ENCODE measurements at regions not wholly inside any gene's neighbourhood (a gene's known extent, or its start where the extent isn't known, plus 50 kb on each side); places are given as distances from the start of the nearest gene placed in this dataset.

DNA sequence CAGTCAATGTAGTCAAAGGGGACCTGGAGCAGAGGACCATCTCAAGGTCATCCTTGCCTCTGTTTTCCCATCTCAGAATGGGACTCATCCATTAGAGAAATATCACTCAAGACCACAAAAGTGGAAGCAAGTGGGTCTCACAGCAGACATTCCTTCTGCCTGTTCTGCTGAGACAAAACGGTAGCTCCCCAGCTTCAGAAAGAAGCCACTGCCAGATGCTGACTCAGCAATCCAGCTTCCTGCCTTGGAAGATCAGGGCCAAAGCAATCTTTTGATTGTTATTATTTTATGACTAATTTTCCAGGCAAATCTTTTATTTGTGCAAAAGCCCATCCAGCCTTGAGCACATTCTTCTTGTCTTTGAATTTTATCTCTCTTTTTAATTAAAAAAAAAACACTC is 86.8 kb downstream of the CCT6B start:
- no peak for DNase-seq (ENCODE audit: low spot score)

DNA sequence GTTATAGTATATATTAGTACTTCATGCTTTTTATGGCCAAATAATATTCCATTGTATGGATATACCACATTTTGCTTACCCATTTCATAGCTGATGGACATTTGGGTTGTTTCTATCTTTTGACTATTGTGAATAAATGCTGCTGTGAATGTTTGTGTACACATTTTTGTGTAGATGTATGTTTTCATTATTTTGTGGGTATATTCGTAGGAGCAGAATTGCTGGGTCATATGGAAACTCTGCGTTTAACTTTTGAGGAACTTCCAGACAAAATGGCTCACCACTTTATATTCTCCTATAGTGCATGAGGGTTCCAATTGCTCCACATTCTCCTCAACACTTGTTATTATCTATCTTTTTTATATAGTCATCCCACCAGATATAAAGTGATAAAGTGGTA is 88.6 kb downstream of the CCT6B start:
- no peak for DNase-seq (ENCODE audit: low spot score)

DNA sequence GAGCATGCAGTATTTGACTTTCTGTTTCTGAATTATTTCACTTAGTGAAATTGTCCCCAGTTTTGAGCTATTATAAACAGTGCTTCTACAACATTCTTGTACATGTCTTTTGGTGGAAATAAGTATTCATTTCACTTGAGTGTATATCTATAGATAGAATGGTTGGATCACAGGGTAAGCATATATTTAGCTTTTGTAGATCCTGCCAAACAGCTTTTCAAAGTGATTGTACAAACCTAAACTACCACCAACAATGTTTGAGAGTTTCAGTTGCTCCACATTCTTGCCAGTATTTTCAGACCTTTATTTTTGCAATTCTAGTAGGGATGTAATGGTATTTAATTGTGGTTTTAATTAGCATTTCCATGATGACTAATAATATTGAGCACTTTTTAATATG is 91.6 kb downstream of the CCT6B start:
- DNase-seq (ENCODE audit: low spot score) = no peak

DNA sequence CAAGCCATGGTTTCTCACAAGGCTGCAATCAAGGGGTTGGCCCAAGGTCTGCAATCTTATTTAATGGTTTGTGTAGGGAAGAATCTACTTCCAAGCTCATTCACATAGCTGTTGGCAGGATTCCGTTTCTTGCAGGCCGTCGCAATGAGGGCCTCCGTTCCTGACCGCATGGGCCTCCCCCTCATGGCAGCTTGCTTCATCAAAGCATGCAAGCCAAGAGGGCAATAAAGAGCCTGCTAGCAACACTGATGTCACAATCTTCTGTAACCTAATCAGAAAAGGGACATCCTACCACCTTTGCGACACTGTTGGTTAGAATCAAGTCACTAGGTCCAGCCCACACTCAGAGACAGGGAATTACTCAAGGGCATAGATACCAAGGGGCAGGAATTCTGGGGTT is 95.5 kb downstream of the CCT6B start:
- DNase-seq (ENCODE audit: low spot score) = no peak

DNA sequence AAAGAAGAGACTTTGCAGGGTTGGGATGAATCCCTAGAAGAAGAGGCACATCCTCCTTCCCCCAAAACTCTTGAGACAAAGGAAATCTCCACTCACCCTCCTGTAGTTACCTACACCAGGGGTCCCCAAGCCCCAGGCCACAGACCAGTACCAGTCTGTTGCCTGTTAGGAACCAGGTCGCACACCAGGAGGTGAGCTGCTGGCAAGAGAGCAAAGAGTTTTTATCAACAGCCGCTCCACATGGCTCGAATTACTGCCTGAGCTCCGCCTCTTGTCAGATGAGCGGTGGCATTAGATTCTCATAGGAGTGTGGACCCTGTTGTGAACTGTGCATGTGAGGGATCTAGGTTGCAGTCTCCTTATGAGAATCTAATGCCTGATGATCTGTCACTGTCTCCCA is 98.9 kb downstream of the CCT6B start:
- no peak for DNase-seq (ENCODE audit: low spot score)

DNA sequence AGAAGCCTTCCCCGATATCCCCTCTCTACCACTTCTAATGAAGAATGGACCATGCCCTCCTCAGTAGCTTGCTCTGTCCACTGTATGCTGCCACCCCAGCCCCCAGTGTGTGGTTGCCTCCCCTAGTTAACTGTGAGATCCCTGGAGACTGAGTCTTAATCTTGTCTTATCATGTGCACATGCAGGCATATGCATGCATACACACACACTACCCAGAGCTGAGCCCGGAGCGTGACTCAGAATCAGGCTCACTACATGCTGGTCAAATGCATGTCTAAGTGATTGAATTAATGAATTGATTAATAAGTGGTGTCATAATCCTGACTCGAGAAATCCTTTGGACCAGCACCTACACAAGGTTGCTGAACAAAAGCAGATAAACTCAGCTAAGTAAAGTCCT is 99.4 kb downstream of the CCT6B start:
- no peak for DNase-seq (ENCODE audit: low spot score)

DNA sequence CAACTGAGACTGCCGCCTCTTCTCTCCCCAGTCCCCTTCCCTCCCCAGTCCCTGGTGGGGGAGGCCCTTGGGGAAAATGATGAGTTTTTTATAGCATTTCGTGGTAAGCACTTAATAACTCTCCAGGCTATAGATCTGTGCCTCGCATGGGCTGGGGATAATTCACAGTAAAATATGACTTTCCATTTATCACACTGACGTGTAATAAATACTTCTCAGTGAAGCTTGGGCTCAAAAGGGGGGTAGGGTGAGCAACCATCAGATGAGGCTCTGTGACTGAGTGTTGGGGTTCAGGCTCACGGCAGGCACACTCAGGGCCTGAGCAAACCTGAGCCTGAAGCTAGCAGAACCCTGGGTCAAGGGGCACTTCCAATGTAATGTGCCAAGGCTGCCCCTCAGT is 101.6 kb downstream of the CCT6B start:
- DNase-seq (ENCODE audit: low spot score) = no peak

DNA sequence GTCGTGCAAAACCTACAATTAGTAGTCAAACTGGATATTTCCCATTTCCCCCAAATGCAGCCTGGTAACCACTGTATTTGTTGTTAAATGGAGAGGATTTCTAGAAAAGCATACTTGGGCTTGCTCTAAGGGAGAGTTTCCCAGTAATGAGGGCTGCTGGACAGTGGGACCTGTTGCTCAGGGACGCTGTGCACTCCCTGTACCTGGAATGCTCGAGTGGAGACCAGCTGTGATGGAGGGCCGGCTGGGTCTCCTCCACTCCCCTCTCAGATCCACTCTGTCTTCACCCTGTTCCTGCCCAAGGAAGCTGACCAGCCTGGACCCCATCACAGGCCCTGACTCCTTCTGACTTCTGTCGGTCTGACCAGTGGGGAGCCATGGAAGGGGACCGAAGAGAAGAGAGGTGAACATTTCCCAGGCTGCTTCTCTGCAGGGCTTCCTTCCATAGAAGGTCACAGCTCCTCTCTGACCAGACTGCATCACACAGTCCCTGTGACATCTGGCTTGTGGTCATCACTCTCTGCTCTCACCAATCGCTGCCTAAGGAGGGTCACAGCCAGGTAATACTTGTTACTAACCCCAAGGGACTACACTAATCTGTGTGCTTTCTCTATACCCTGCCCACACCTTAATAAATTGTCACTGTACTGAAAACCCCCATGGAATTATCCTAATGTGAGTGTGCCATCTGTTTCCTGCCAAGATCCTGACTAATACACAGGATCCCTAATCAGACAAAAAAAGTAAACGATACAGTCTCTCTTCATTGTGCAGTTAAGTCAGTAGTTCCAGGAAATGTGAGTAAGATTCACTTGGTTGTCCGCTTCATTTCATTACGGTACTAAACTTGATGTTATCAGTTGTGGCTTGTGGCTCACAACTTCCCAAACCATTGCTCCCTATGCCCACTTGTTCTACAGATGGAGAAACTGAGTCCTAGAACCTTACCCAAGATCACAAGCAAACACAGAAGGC is 102.4 kb downstream of the CCT6B start:
- DNase-seq (ENCODE audit: low spot score) = no peak

DNA sequence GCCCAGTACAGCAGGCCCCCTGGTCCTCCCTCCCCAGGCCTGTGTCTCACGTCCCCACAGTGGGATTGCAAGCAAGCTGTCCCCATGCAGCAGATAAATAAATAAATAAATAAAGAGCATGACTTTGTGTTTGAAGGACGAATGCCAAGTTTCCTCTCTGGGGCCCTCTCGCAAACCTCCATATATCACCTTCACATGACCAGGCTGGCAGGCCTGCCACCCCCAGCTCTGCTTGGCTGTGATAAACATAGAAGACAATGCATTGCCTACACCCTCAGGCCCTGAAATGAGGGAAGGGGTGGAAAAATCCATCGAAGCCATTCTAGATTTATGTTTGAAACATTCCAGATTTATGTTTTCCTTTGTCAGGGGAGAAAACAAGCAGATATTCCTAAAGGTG is 107.3 kb downstream of the CCT6B start:
- DNase-seq (ENCODE audit: low spot score) = no peak

DNA sequence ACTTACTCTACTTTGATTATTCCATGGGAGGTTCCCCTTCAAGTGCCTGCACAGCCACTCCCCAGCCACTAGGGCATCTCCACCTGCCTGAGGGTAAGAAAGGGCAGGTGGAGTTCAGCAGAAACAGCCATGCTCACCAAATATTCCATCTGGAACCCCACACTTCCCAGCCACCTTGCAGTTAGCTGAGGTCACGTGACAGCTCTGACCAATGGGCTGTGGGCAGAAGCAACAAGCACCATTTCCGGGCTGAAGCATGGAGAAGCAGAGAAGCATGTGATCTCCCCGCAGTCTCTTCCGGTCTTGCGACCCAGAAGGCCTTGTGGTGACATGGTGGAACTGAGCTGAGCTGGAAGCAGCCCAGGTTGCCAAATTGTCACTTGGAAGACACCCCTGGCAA is 108.6 kb downstream of the CCT6B start:
- no peak for DNase-seq (ENCODE audit: low spot score)

DNA sequence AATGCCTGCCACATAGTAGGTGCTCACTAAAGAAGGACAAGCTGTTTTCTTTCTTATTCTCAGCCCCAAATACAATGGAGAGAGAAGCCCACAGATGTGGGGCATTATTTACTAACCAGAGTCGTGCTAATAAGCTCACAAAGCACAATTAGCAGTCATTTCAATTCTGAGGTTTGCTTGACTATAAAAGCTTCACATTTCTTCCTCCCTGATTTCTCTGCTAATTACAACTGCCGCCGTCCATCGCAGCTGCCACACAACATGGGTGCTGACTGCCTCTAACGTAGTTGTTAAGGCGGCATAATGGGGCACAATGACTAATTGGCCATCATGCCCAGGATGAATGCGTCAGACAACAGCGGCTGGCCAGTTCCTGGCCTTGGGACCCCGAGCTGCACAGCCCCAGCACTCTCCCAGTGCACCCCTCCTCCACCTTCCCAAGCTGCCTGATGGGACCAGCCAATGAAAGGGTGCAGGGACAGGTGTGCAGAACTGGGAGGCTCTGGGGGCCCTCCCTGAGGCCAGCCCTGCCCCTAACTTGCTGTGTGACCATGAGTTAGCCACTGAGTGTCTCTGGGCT is 109.2 kb downstream of the CCT6B start:
- DNase-seq (ENCODE audit: low spot score) = no peak

DNA sequence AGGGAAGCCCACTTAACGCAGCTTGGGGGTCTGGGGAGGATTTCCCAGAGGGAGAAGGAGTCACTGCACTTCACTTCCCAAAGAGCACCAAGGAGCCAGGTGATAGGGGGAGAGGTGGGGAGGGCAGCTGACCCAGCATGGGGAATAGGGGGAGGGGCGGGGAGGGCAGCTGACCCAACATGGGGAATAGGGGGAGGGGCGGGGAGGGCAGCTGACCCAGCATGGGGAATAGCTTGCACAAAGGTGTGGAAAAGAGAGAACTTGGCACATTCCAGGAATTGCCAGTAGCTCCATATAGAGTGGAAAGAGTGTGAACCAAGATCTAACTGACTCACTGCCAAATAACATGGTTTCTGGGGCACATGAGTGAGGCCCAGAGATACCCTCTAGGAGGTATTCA is 110.3 kb downstream of the CCT6B start:
- no peak for DNase-seq (ENCODE audit: low spot score)

DNA sequence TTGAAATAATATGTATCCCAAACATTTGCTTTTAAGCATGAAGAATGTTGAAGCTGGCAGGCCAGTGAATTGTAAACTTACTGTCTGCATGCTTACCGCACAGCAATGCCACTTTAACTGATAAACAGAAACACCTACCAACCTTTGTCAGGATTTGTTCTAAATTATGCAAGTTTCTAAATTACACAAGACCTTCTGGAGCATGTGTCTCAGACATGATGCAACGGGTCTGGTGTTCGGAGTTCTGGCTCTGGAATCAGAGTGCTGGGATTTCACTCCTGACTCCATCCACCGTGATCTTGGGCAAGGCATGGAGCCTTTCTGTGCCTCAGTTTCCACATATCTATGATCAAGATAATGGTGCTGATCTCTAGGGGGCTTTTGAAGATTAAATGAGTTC is 111.2 kb downstream of the CCT6B start:
- DNase-seq (ENCODE audit: low spot score) = no peak

DNA sequence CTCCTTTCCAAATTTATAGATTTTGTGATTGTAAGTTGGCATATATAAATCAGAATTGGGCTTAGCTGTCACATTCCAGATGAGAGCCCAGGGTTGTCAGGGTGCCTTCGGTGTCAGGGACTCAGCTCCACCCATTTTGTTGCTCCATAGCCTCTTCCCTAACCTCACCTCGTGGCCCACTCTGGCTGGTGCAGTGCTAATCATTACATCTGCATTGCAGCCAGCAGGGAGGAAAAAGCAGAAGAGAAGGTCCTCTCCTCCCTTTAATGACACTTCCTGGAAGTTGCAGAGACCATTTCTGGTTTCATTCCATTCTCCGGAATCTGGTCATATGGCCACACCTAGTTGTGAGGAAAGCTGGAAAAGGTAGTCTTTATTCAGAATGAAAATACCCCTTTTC is 113.3 kb downstream of the CCT6B start:
- DNase-seq (ENCODE audit: low spot score) = no peak

DNA sequence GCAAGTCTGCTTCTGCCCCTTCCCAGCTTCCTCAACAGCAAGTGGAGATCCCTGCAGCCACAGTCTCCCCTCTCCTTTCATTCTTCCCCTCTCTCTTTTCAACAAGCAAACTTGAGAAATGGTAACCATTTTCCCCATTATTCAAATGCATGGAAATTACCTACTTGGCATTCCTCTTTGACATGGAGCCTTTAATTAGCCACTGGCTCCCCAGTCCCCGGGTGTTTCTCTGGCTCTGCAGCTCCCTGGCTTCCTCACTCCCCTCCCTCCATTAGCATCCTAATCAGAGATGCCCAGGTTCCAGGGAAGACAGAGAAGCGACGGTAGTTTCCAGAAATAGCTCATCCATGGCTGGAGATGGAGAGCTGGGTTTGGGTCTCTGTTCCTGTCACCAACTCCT is 116.0 kb downstream of the CCT6B start:
- no peak for DNase-seq (ENCODE audit: low spot score)

DNA sequence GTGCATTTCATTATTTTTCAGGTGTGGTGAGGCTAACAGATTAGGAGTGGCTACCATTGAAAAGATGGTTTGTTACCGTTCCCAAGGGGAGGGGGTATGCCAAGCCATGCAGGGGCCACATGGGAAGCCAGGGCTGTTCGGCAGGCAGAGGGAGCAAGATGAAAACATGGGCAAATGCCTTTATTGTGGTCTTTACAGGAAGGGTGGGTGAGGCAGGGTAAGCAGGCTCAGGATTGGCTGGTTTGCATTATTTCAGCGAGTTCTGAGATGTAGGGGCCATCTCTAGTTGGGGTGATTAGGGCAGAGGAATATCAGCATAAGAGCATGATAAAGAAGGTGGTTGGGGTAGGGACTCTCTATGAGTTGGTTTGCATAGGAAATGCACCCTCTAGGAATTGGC is 117.6 kb downstream of the CCT6B start:
- no peak for DNase-seq (ENCODE audit: low spot score)

DNA sequence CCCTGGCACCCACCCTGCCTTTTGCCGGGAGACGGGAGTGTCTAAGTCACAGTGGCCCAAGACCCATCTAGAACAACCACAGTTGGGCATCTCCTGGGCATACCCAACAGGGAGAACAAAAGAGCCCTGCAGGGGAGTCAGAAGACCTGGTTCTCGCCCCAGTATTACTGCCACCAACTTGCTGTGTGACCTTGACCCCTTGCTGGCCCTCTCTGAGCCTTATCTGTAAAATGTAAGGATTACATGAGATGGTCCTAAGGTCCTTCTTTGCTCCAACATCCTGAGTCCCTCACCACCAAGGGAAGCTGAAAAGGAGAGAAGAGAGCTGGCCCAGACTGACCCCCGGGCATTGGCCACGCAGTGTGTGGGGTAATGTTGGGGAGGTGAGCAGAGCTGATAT is 119.0 kb downstream of the CCT6B start:
- DNase-seq (ENCODE audit: low spot score) = no peak

DNA sequence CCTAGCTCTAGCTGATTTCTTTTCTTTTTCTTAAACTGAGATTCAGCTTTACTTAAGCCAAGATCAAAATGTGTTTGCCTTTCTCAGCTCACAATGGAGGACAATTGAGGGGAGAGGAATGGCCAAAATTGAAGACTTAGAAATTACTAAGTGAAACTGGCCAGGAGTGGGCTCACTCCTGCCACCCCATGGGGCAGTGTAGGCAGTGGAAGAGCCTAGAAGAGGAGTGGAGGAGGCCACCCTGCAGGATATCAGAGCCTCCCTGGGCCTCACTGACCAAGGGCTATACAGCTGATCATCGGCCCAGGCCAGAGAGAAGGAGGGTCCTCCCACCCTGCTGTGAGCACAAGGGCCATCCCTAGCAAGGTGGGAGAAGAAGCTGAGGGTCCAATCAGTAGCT is 119.8 kb downstream of the CCT6B start:
- no peak for DNase-seq (ENCODE audit: low spot score)

DNA sequence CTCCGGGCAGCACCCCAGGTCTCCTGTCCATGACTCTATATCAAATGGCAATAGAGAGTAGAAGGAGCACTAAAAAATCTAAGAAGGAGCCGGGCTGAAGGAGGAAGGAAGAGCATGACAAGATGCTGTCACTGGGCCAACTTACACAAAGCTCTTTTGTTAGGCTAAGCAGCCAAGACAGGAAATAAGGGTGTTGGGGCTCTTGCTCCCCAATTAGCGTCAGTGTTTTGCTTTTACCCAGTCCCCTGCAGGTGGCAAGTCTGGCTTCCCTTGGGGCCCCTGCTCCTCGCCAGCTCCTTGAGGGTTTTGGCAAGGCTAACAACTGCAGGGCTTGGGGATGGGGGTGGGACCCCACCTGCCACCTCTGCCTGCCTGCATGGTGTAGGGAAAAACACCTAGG is 120.5 kb downstream of the CCT6B start:
- DNase-seq (ENCODE audit: low spot score) = no peak

DNA sequence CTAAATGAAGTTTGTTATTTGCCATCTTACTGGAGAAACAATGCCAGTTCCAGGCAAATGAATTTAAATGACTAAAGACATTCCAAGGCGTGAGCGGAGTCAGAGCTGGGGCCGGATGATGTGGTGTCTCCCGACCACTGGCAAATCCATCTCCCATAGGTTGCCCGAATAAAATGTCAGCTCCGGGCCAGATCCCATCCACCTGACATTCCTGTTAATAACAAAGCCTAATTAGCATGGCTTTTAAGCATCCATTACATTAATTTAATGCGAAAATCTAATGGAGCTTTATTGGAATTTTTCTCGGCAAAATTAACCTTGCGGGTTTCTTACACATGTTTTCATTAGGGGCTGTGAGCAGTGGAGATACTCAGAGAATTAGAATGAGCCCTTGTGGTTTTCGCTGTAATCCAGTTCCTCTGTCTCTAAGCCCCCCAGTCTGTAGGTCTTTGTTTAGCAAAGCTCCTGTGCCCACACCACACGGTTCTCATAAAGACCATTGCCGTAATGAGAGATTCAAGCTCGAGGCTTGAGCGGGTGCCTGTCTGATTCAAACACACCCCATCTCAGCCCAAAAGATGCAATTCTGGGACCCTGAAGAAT is 123.3 kb downstream of the CCT6B start:
- DNase-seq (ENCODE audit: low spot score) = no peak

DNA sequence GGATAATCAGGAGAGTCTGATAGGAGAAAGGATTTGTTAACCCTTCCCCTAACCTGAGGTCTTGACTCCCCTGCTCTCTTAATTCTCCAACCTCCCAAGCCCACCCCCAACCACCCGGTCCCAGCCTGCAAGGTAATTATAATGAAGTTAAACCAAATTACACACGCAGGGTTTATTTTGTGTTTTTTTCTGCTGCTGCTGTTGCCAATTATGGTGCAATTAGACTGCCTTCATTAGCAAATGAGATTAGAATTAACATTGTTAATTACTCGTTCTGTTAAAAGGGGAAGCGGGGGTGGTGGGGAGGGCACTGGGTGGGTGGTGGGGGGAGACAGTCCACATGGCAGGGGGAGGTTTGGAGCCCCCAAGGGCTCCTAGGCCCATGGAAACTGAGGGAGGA is 128.9 kb downstream of the CCT6B start:
- DNase-seq (ENCODE audit: low spot score) = no peak

DNA sequence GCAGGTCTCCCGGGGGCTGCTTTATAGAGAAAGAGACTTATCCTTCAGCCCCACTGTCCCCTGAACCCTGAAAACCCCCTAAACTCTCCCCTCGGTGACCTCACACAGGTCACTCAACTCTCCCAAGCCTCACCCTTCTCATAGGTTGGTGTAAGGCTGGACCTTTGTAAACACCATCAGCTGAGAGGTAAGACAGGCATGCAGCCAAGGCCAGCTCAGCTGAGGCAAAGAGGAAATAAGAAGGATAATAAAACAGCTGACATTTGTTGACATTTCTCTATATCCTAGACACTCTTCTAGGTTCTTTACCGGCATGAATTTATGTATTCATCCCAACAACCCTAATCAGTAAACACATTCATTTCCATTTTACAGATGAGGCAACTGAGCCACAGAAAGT is 134.3 kb downstream of the CCT6B start:
- DNase-seq (ENCODE audit: low spot score) = no peak

DNA sequence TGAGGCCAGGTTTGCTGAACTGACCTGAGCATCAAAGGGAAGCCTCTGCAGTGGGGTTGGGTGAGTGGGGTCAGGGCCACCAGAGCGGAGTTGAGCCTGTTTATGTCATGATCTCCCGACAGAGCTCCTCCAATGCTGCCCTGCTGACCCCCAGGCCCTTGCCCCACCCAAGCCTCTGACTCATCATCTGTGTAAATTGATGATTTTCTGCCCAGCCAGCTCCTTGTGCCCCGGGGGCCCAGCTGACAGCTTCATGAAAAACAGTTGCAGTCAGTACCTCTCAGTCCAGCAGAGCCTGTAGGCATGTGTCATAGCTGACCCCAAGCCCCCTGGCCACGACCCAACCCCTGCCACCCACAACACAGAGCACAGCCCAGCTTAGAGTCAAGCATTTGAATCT is 134.9 kb downstream of the CCT6B start:
- DNase-seq (ENCODE audit: low spot score) = no peak
